ENCODE measurements at regions not wholly inside any gene's neighbourhood (a gene's known extent, or its start where the extent isn't known, plus 50 kb on each side); places are given as distances from the start of the nearest gene placed in this dataset.

DNA sequence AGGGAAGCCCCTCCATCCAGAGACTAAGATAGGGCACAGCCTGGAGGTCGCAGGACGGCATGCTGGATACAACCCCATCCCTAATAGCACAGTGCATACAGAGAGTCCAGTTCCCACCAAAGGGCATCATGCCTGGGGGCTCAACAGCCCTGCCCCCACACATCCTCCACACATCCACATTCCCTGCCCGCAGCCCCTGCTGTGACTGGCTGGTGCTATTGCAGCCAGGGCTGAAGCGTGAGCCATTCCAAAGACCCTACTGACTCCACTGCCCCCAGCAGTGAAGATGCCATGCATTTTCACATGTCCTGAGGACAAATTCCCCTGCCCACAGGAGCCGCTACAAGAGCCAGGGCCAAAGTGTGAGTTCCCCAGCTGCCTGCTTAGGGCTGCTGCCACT, 641.6 kb downstream of the METTL4 start (continued):
- no peak for TF ChIP-seq ZC3H10 (CRISPR knock-in tag; IDR thresholded peaks at IDR 0.05)
- TF ChIP-seq POU6F1 (CRISPR knock-in tag; IDR thresholded peaks at IDR 0.05; ENCODE audit: borderline replicate concordance, low read depth): no peak
- no peak for TF ChIP-seq ZNF565 (CRISPR knock-in tag; conservative IDR thresholded peaks at IDR 0.05; ENCODE audit: low read depth)
- TF ChIP-seq ISL1 (CRISPR knock-in tag; IDR thresholded peaks at IDR 0.05): no peak
- TF ChIP-seq SNAI2 (CRISPR knock-in tag; IDR thresholded peaks at IDR 0.05): no peak
- TF ChIP-seq BACH2 (CRISPR knock-in tag; IDR thresholded peaks at IDR 0.05; ENCODE audit: borderline replicate concordance): no peak

GRCh38 chr18:1930291-1931270, 640.7 kb downstream of the METTL4 start:
- TF ChIP-seq OSR1 (CRISPR knock-in tag; IDR thresholded peaks at IDR 0.05) (no peak), ESRRG (CRISPR knock-in tag; IDR thresholded peaks at IDR 0.05) (no peak), ZNF70 (CRISPR knock-in tag; IDR thresholded peaks at IDR 0.05) (no peak), CSDC2 (CRISPR knock-in tag; IDR thresholded peaks at IDR 0.05) (no peak), SNAI2 (CRISPR knock-in tag; IDR thresholded peaks at IDR 0.05) (no peak), ZNF8 (CRISPR knock-in tag; IDR thresholded peaks at IDR 0.05) (no peak), TOX (CRISPR knock-in tag; IDR thresholded peaks at IDR 0.05; ENCODE audit: borderline replicate concordance) (no peak), CSRNP3 (CRISPR knock-in tag; IDR thresholded peaks at IDR 0.05) (no peak), ARNTL (CRISPR knock-in tag; IDR thresholded peaks at IDR 0.05; ENCODE audit: borderline replicate concordance, low read depth) (no peak), ZFP30 (CRISPR knock-in tag; IDR thresholded peaks at IDR 0.05) (no peak), BACH2 (CRISPR knock-in tag; IDR thresholded peaks at IDR 0.05; ENCODE audit: borderline replicate concordance) (no peak), ZC3H10 (CRISPR knock-in tag; IDR thresholded peaks at IDR 0.05) (no peak), TSHZ2 (CRISPR knock-in tag; IDR thresholded peaks at IDR 0.05) (no peak), CREB5 (CRISPR knock-in tag; IDR thresholded peaks at IDR 0.05; ENCODE audit: low read depth) (no peak), TCF4 (CRISPR knock-in tag; IDR thresholded peaks at IDR 0.05; ENCODE audit: borderline replicate concordance) (no peak), ISL1 (CRISPR knock-in tag; IDR thresholded peaks at IDR 0.05) (no peak)
- ATAC-seq: no peak

GRCh38 chr18:1952486-1952885, 618.8 kb downstream of the METTL4 start:
- ATAC-seq: no peak
- TF ChIP-seq ZNF8 (CRISPR knock-in tag; IDR thresholded peaks at IDR 0.05) (no peak), SNAI2 (CRISPR knock-in tag; IDR thresholded peaks at IDR 0.05) (no peak), TCF4 (CRISPR knock-in tag; IDR thresholded peaks at IDR 0.05; ENCODE audit: borderline replicate concordance) (no peak), RARB (CRISPR knock-in tag; IDR thresholded peaks at IDR 0.05) (no peak), GLIS3 (CRISPR knock-in tag; IDR thresholded peaks at IDR 0.05) (no peak), ESRRG (CRISPR knock-in tag; IDR thresholded peaks at IDR 0.05) (no peak), ARNTL (CRISPR knock-in tag; IDR thresholded peaks at IDR 0.05; ENCODE audit: borderline replicate concordance, low read depth) (no peak), ISL1 (CRISPR knock-in tag; IDR thresholded peaks at IDR 0.05) (no peak), ZFP3 (CRISPR knock-in tag; IDR thresholded peaks at IDR 0.05) (no peak), CREB5 (CRISPR knock-in tag; IDR thresholded peaks at IDR 0.05; ENCODE audit: low read depth) (no peak), TOX (CRISPR knock-in tag; IDR thresholded peaks at IDR 0.05; ENCODE audit: borderline replicate concordance) (no peak), POU6F1 (CRISPR knock-in tag; IDR thresholded peaks at IDR 0.05; ENCODE audit: borderline replicate concordance, low read depth) (no peak), ZNF70 (CRISPR knock-in tag; IDR thresholded peaks at IDR 0.05) (no peak), PATZ1 (CRISPR knock-in tag; IDR thresholded peaks at IDR 0.05; ENCODE audit: borderline replicate concordance) (no peak)

Data from SK-N-SH treated with all-trans-retinoic acid at 6 μM for 48 hours (cell line).